ENCODE measurements at regions not wholly inside any gene's neighbourhood (a gene's known extent, or its start where the extent isn't known, plus 50 kb on each side); places are given as distances from the start of the nearest gene placed in this dataset.

- TF ChIP-seq, protein P1, sequence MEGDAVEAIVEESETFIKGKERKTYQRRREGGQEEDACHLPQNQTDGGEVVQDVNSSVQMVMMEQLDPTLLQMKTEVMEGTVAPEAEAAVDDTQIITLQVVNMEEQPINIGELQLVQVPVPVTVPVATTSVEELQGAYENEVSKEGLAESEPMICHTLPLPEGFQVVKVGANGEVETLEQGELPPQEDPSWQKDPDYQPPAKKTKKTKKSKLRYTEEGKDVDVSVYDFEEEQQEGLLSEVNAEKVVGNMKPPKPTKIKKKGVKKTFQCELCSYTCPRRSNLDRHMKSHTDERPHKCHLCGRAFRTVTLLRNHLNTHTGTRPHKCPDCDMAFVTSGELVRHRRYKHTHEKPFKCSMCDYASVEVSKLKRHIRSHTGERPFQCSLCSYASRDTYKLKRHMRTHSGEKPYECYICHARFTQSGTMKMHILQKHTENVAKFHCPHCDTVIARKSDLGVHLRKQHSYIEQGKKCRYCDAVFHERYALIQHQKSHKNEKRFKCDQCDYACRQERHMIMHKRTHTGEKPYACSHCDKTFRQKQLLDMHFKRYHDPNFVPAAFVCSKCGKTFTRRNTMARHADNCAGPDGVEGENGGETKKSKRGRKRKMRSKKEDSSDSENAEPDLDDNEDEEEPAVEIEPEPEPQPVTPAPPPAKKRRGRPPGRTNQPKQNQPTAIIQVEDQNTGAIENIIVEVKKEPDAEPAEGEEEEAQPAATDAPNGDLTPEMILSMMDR (IDR thresholded peaks at IDR 0.05) = no peak
- TF ChIP-seq POLR2A (IDR thresholded peaks at IDR 0.05) = no peak
Measured at GRCh38 chr2:220833446-220833845, 738.7 kb downstream of the EPHA4 start.
